ENCODE measurements at regions not wholly inside any gene's neighbourhood (a gene's known extent, or its start where the extent isn't known, plus 50 kb on each side); places are given as distances from the start of the nearest gene placed in this dataset.

GRCh38 chr11:15662285-15662684 lies 547.6 kb downstream of the INSC start:
- Histone ChIP-seq H3K4me1 (ENCODE audit: low read length) (no peaks in the 10 kb centered on the region), H2AFZ (ENCODE audit: low read depth, low read length) (no peak overlapping the region), H3K9ac (ENCODE audit: low read length) (no peak overlapping the region), H3K27ac (ENCODE audit: low read length) (no peak overlapping the region), H3K4me2 (ENCODE audit: low read length) (no peak overlapping the region), H3K36me3 (replicated peaks; ENCODE audit: low read depth, low read length) (no peaks in the 10 kb centered on the region), H3K27me3 (ENCODE audit: low read depth, low read length) (peaks cover 14% of the 10 kb centered on the region), H4K20me1 (ENCODE audit: insufficient read depth, low read length) (no peaks in the 10 kb centered on the region), H3K9me3 (ENCODE audit: insufficient read depth, low read length) (no peaks in the 10 kb centered on the region), H3K79me2 (ENCODE audit: low read length) (no peaks in the 10 kb centered on the region), H3K4me3 (ENCODE audit: low read length) (no peak overlapping the region)
- TF ChIP-seq EZH2phosphoT487 (IDR thresholded peaks at IDR 0.05; ENCODE audit: low read depth) (no peak), CTCF (IDR thresholded peaks at IDR 0.05; ENCODE audit: low read depth, low read length) (no peak)

GRCh38 chr11:15663777-15664218 lies 549.1 kb downstream of the INSC start:
- no peaks in the 10 kb centered on the region for H4K20me1 ChIP-seq (ENCODE audit: insufficient read depth, low read length)
- no peaks in the 10 kb centered on the region for H3K79me2 ChIP-seq (ENCODE audit: low read length)
- no peak overlapping the region for H3K27ac ChIP-seq (ENCODE audit: low read length)
- no peaks in the 10 kb centered on the region for H3K9me3 ChIP-seq (ENCODE audit: insufficient read depth, low read length)
- H3K9ac ChIP-seq (ENCODE audit: low read length), result no peak overlapping the region
- no peak overlapping the region for H3K4me3 ChIP-seq (ENCODE audit: low read length)
- peaks cover 6% of the 10 kb centered on the region for H3K27me3 ChIP-seq (ENCODE audit: low read depth, low read length)
- H3K4me2 ChIP-seq (ENCODE audit: low read length), result no peak overlapping the region
- no peak overlapping the region for H2AFZ ChIP-seq (ENCODE audit: low read depth, low read length)
- H3K4me1 ChIP-seq (ENCODE audit: low read length), result no peaks in the 10 kb centered on the region
- no peaks in the 10 kb centered on the region for H3K36me3 ChIP-seq (replicated peaks; ENCODE audit: low read depth, low read length)
- TF ChIP-seq EZH2phosphoT487 (IDR thresholded peaks at IDR 0.05; ENCODE audit: low read depth) (no peak), CTCF (IDR thresholded peaks at IDR 0.05; ENCODE audit: low read depth, low read length) (no peak)

- Histone ChIP-seq H3K79me2 (ENCODE audit: low read length) (no peaks in the 10 kb centered on the region), H3K4me1 (ENCODE audit: low read length) (no peaks in the 10 kb centered on the region), H3K27me3 (ENCODE audit: low read depth, low read length) (peaks cover 6% of the 10 kb centered on the region; the same call in 1 of the 2 replicates), H3K36me3 (replicated peaks; ENCODE audit: low read depth, low read length) (no peaks in the 10 kb centered on the region), H4K20me1 (ENCODE audit: insufficient read depth, low read length) (no peaks in the 10 kb centered on the region), H3K9ac (ENCODE audit: low read length) (no peak overlapping the region), H3K9me3 (ENCODE audit: insufficient read depth, low read length) (no peaks in the 10 kb centered on the region), H3K4me2 (ENCODE audit: low read length) (no peak overlapping the region), H3K27ac (ENCODE audit: low read length) (no peak overlapping the region), H3K4me3 (ENCODE audit: low read length) (no peak overlapping the region), H2AFZ (ENCODE audit: low read depth, low read length) (no peak overlapping the region)
- no peak for TF ChIP-seq CTCF (IDR thresholded peaks at IDR 0.05; ENCODE audit: low read depth, low read length)
- no peak for TF ChIP-seq EZH2phosphoT487 (IDR thresholded peaks at IDR 0.05; ENCODE audit: low read depth)
These were observed 550.7 kb downstream of the INSC start for GRCh38 chr11:15665368-15665871.

- Histone ChIP-seq H3K9me3 (ENCODE audit: insufficient read depth, low read length) (no peaks in the 10 kb centered on the region), H3K4me1 (ENCODE audit: low read length) (no peaks in the 10 kb centered on the region), H3K9ac (ENCODE audit: low read length) (no peak overlapping the region), H3K36me3 (replicated peaks; ENCODE audit: low read depth, low read length) (no peaks in the 10 kb centered on the region), H3K4me2 (ENCODE audit: low read length) (no peak overlapping the region), H4K20me1 (ENCODE audit: insufficient read depth, low read length) (no peaks in the 10 kb centered on the region), H3K4me3 (ENCODE audit: low read length) (no peak overlapping the region), H3K27me3 (ENCODE audit: low read depth, low read length) (peaks cover 6% of the 10 kb centered on the region; the same call in 1 of the 2 replicates), H2AFZ (ENCODE audit: low read depth, low read length) (no peak overlapping the region), H3K27ac (ENCODE audit: low read length) (no peak overlapping the region), H3K79me2 (ENCODE audit: low read length) (no peaks in the 10 kb centered on the region)
- no peak for TF ChIP-seq EZH2phosphoT487 (IDR thresholded peaks at IDR 0.05; ENCODE audit: low read depth)
- TF ChIP-seq CTCF (IDR thresholded peaks at IDR 0.05; ENCODE audit: low read depth, low read length), result no peak
These were observed 552.5 kb downstream of the INSC start for GRCh38 chr11:15667127-15667725.
